ENCODE measurements at regions not wholly inside any gene's neighbourhood (a gene's known extent, or its start where the extent isn't known, plus 50 kb on each side); places are given as distances from the start of the nearest gene placed in this dataset.

DNA sequence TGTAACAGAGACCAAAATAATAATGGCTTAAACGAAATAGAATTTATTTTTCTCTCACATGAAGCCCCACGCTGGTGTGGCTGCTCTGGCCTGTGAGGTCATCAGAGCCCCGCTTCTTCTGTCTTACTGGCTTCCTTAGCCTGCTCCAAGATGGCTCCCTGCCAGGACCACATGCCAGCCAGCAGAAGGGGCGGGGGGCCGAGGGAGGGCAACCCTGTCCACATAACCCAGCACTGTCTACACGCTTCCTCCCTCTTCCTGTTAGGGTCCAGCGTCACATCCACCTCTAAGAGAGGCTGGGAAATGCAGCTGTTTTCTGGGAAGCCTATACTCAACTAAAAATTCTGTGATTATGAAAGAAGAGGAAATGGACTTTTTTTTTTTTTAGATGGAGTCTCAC is 107.9 kb upstream of the DLG1 start:
- Histone ChIP-seq H2BK15ac (ENCODE audit: low read depth, low read length) (no peak overlapping the region), H2BK20ac (ENCODE audit: low read depth, low read length, poor library complexity, severe bottlenecking) (no peak overlapping the region), H3K56ac (ENCODE audit: insufficient read length, low read depth, low read length) (no peak overlapping the region), H2BK5ac (ENCODE audit: insufficient read length, low read length) (no peak overlapping the region), H3K18ac (ENCODE audit: insufficient read length, low read depth, low read length) (no peak overlapping the region), H3K79me2 (ENCODE audit: insufficient read depth, low read length) (no peaks in the 10 kb centered on the region), H3K4me2 (ENCODE audit: insufficient read depth, insufficient read length, low read length) (no peak overlapping the region), H2BK120ac (ENCODE audit: low read depth, low read length, poor library complexity, severe bottlenecking) (no peak overlapping the region), H4K91ac (ENCODE audit: insufficient read length, low read depth, low read length) (no peak overlapping the region), H3K4me1 (ENCODE audit: insufficient read depth, low read length) (no peaks in the 10 kb centered on the region), H4K5ac (ENCODE audit: insufficient read length, low read depth, low read length) (no peak overlapping the region), H3K27me3 (ENCODE audit: insufficient read depth, low read length) (no peaks in the 10 kb centered on the region), H3K27ac (ENCODE audit: insufficient read length, low read depth, low read length) (no peak overlapping the region), H4K20me1 (ENCODE audit: control insufficient read depth, insufficient read depth, insufficient read length) (no peaks in the 10 kb centered on the region), H2AK5ac (ENCODE audit: insufficient read length, low read length) (no peak overlapping the region), H3K4ac (ENCODE audit: low read depth, low read length) (no peak overlapping the region), H3K79me1 (ENCODE audit: insufficient read depth, low read depth, low read length, poor library complexity, severe bottlenecking) (no peaks in the 10 kb centered on the region), H4K8ac (replicated peaks; ENCODE audit: insufficient read length, low read depth, low read length) (no peak overlapping the region), H3K9me3 (ENCODE audit: control insufficient read depth, low read depth, low read length) (peaks cover 8% of the 10 kb centered on the region), H3K9ac (ENCODE audit: extremely low read depth, insufficient read length, low read length) (no peak overlapping the region), H3K14ac (ENCODE audit: insufficient read depth, low read length) (no peak overlapping the region; the same call in 1 of the 2 replicates), H2BK12ac (ENCODE audit: insufficient read length, low read depth, low read length) (no peak overlapping the region), H3K23me2 (ENCODE audit: insufficient read length, low read depth, low read length, poor library complexity, severe bottlenecking) (no peaks in the 10 kb centered on the region), H3T11ph (ENCODE audit: low read length) (no peak overlapping the region), H2AFZ (ENCODE audit: low read length) (no peak overlapping the region), H3K23ac (ENCODE audit: insufficient read length, low read depth, low read length) (no peak overlapping the region)
- no peak overlapping the region for H3K4me3 Mint-ChIP-seq
- TF ChIP-seq, protein P1, sequence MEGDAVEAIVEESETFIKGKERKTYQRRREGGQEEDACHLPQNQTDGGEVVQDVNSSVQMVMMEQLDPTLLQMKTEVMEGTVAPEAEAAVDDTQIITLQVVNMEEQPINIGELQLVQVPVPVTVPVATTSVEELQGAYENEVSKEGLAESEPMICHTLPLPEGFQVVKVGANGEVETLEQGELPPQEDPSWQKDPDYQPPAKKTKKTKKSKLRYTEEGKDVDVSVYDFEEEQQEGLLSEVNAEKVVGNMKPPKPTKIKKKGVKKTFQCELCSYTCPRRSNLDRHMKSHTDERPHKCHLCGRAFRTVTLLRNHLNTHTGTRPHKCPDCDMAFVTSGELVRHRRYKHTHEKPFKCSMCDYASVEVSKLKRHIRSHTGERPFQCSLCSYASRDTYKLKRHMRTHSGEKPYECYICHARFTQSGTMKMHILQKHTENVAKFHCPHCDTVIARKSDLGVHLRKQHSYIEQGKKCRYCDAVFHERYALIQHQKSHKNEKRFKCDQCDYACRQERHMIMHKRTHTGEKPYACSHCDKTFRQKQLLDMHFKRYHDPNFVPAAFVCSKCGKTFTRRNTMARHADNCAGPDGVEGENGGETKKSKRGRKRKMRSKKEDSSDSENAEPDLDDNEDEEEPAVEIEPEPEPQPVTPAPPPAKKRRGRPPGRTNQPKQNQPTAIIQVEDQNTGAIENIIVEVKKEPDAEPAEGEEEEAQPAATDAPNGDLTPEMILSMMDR (conservative IDR thresholded peaks at IDR 0.05) = no peak
- DNase-seq = no peak
- no CpG with 5 or more reads among the region's 7 CpGs for whole genome bisulfite sequencing (ENCODE audit: extremely low coverage, insufficient read length, low lambda C conversion rate)
- peaks cover 25 to 27% of the 10 kb centered on the region in 2 experiments for H3K9me3 Mint-ChIP-seq
- peaks cover 8% of the 10 kb centered on the region for H3K27me3 Mint-ChIP-seq (ENCODE audit: low read depth)
- H3K27ac Mint-ChIP-seq = no peak overlapping the region
- H3K36me3 Mint-ChIP-seq (ENCODE audit: insufficient read depth in 1 of 3, low read depth in 3 of 3) = peaks cover 5 to 24% (median 16%) of the 10 kb centered on the region in 3 experiments; a peak in 6 of 7 replicates
- H3K4me1 Mint-ChIP-seq = peaks cover 4 to 10% of the 10 kb centered on the region in 2 experiments; a peak in 2 of 4 replicates

All from H9 (cell line).